GM12878 (cell line): ENCODE measurements at regions not wholly inside any gene's neighbourhood (a gene's known extent, or its start where the extent isn't known, plus 50 kb on each side); places are given as distances from the start of the nearest gene placed in this dataset.

Experiments
- ATAC-seq: fragments of 200-7000 bp; cut with Tn5 transposase; 3 replicates; pipeline ENCODE4 v1.9.1; 2020; ENCODE audit warnings: mild to moderate bottlenecking, moderate library complexity
- BruUV-seq: library from RNA; stranded (reverse); fragments of 400-500 nt; replicated peaks from 2 replicates; lab custom pipeline; 2021; lab: Mats Ljungman, UMichigan
- CTCF ChIA-PET: fragments of 300-600 bp; sonication (Branson Sonifier 250); formaldehyde crosslinking; extraction: SDS; loops from one replicate; lab custom pipeline; 2021; ENCODE audit warnings: inconsistent platforms; lab: Yijun Ruan, JAX
- POLR2A ChIA-PET: fragments of 350-600 bp; formaldehyde crosslinking; extraction: SDS; loops from one replicate; lab custom pipeline; 2021; ENCODE audit warnings: inconsistent platforms; lab: Charles Lee
- RAD21 ChIA-PET: fragments of 300-600 bp; sonication (Branson Sonifier 250); formaldehyde crosslinking; loops from one replicate; lab custom pipeline; 2023; ENCODE audit warnings: antibody characterized with exemption; ENCODE audit not compliant: unreplicated experiment; lab: Charles Lee
- SMC1A ChIA-PET: fragments of 300-600 bp; sonication (Branson Sonifier 250); formaldehyde crosslinking; loops from one replicate; lab custom pipeline; 2023; ENCODE audit not compliant: unreplicated experiment, uncharacterized antibody; lab: Charles Lee
- DNase-seq: peaks from one replicate; pipeline ENCODE4 v3.0.0-alpha.2; 2011; ENCODE audit warnings: low read depth, low spot score
- FAIRE-seq: peaks from 3 replicates; lab custom pipeline; 2011; peaks lifted over from hg19 to GRCh38; lab: Jason Lieb, UNC
- H2AFZ ChIP-seq: 2 replicates; pipeline ENCODE4 v1.6.0; 2011; ENCODE audit warnings: low read depth, low read length, control low read depth; ENCODE audit not compliant: control insufficient read depth
- H3K27ac ChIP-seq: 2 replicates; pipeline ENCODE4 v1.5.1; 2011; ENCODE audit warnings: control low read depth; ENCODE audit not compliant: control insufficient read depth, insufficient read depth
- H3K27me3 ChIP-seq, 2 experiments: replicated peaks in 1 of 2; 2 replicates each; pipeline versions ENCODE4 v1.6.0 to v1.6.1; 2011; ENCODE audit warnings: low read length in 1 of 2; ENCODE audit not compliant: control insufficient read depth in 2 of 2, insufficient read depth in 2 of 2
- H3K36me3 ChIP-seq, 2 experiments: 2 replicates each; pipeline ENCODE4 v1.5.1; 2011; ENCODE audit warnings: low read length in 1 of 2; ENCODE audit not compliant: control insufficient read depth in 2 of 2, insufficient read depth in 2 of 2
- H3K4me1 ChIP-seq: 2 replicates; pipeline ENCODE4 v1.6.1; 2011; ENCODE audit warnings: mild to moderate bottlenecking, low read length, moderate library complexity, mixed read lengths; ENCODE audit not compliant: control insufficient read depth, insufficient read depth
- H3K4me2 ChIP-seq: 2 replicates; pipeline ENCODE4 v1.6.0; 2011; ENCODE audit warnings: control low read depth; ENCODE audit not compliant: control insufficient read depth, insufficient read depth
- H3K4me3 ChIP-seq: fragments of 200-600 bp; sonication (generic); 2 replicates; pipeline ENCODE4 v1.5.1; 2016
- H3K79me2 ChIP-seq: 2 replicates; pipeline ENCODE4 v1.6.0; 2011; ENCODE audit warnings: low read length; ENCODE audit not compliant: control insufficient read depth, insufficient read depth
- H3K9ac ChIP-seq: 2 replicates; pipeline ENCODE4 v1.8.0; 2011; ENCODE audit warnings: low read length, control low read depth, mixed read lengths; ENCODE audit not compliant: control insufficient read depth, insufficient read depth
- H3K9me3 ChIP-seq: replicated peaks from 3 replicates; pipeline ENCODE4 v1.5.1; 2011; ENCODE audit warnings: mild to moderate bottlenecking, low read length; ENCODE audit not compliant: control insufficient read depth, insufficient read depth
- H4K20me1 ChIP-seq: 2 replicates; pipeline ENCODE4 v1.6.0; 2011; ENCODE audit not compliant: control insufficient read depth, insufficient read depth
- CHD1 ChIP-seq: IDR thresholded peaks from 2 replicates; pipeline ENCODE4 v1.6.1; 2012; ENCODE audit warnings: low read depth, low read length, improper control_type of control experiment
- E2F8 ChIP-seq: fragments of 450-650 bp; IDR thresholded peaks from 2 replicates; pipeline ENCODE4 v1.6.1; 2018; ENCODE audit warnings: mild to moderate bottlenecking, low read depth, moderate library complexity; ENCODE audit not compliant: partially characterized antibody
- EZH2 ChIP-seq: IDR thresholded peaks from 2 replicates; pipeline ENCODE4 v1.6.1; 2012; ENCODE audit warnings: low read depth, mild to moderate bottlenecking, control low read depth, inconsistent platforms, low read length, borderline replicate concordance; ENCODE audit not compliant: control insufficient read depth
- MTA3 ChIP-seq: IDR thresholded peaks from 2 replicates; pipeline ENCODE4 v1.6.1; 2012; ENCODE audit warnings: low read length, inconsistent platforms, borderline replicate concordance
- RAD21 ChIP-seq: IDR thresholded peaks from 2 replicates; pipeline ENCODE4 v1.6.1; 2011; ENCODE audit warnings: mild to moderate bottlenecking, low read depth, low read length, moderate library complexity; ENCODE audit not compliant: insufficient read depth
- SMC3 ChIP-seq: IDR thresholded peaks from 2 replicates; pipeline ENCODE4 v1.6.1; 2011; ENCODE audit warnings: low read length, improper control_type of control experiment, borderline replicate concordance
- SP1 ChIP-seq: IDR thresholded peaks from one replicate; pipeline ENCODE4 v1.6.1; 2011; ENCODE audit warnings: low read depth, low read length
- ZNF384 ChIP-seq: IDR thresholded peaks from 2 replicates; pipeline ENCODE4 v1.6.1; 2012; ENCODE audit warnings: low read depth, mild to moderate bottlenecking, low read length, improper control_type of control experiment, borderline replicate concordance
- WGBS: methylation state at CpG from one replicate; pipeline ENCODE4 v1.1.6; 2016; ENCODE audit warnings: low lambda C conversion rate; ENCODE audit not compliant: insufficient replicate concordance, insufficient coverage; ENCODE audit errors: missing lambda C conversion rate; 5-methylcytosine and 5-hydroxymethylcytosine counted together
- in situ Hi-C: fragments of 300-500 bp; cut with MboI; formaldehyde crosslinking; loops from 9 replicates; pipeline ENCODE4 v1.14.3; 2018; ENCODE audit warnings: mixed read lengths
- intact Hi-C: fragments of 100-400 bp; cut with micrococcal nuclease; formaldehyde crosslinking; loops from one replicate; pipeline ENCODE4 v1.14.2; 2022; ENCODE audit not compliant: unreplicated experiment
- TF ChIP-seq, protein P1 (sequence below): IDR thresholded peaks from 2 replicates; pipeline ENCODE4 v1.6.1; 2012; ENCODE audit warnings: low read length, inconsistent platforms

GRCh38 chr17:64771980-64772844 is 110.1 kb upstream of the SMURF2 start:
- Histone ChIP-seq H3K36me3 (no peaks in the 10 kb centered on the region), H3K4me1 (peaks cover 2% of the 10 kb centered on the region), H3K9ac (no peak overlapping the region), H3K79me2 (no peaks in the 10 kb centered on the region), H3K4me2 (no peak overlapping the region), H3K4me3 (no peak overlapping the region), H2AFZ (no peak overlapping the region), H3K27me3 (no peaks in the 10 kb centered on the region; a peak in 1 of 4 replicates), H3K27ac (no peak overlapping the region), H3K9me3 (no peaks in the 10 kb centered on the region), H4K20me1 (no peaks in the 10 kb centered on the region)
- POLR2A ChIA-PET = no interaction called here
- SMC1A ChIA-PET = no interaction called here
- WGBS = 66% methylated on average over 5 of the region's 5 CpGs
- ATAC-seq (no peak), FAIRE-seq (no peak), DNase-seq (no peak)
- no TSS peak for BruUV-seq
- CTCF ChIA-PET = interaction anchor here (1.2 kb wide), 1 partner anchor 352 kb away, joined by 3 read pairs; no protein-coding TSS in a partner anchor
- intact Hi-C loops (no loop called here), in situ Hi-C loops (loop anchor here (10.0 kb wide), 1 partner anchor 173 kb away; no protein-coding TSS in a partner anchor)
- RAD21 ChIA-PET = interaction anchor here (0.6 kb wide), 1 partner anchor 305 kb away, joined by 3 read pairs; no protein-coding TSS in a partner anchor
- TF ChIP-seq EZH2 (no peak), SP1 (no peak), E2F8 (no peak), RAD21 (no peak), SMC3 (no peak), CHD1 (no peak), ZNF384 (no peak), MTA3 (no peak)
- TF ChIP-seq, protein P1, sequence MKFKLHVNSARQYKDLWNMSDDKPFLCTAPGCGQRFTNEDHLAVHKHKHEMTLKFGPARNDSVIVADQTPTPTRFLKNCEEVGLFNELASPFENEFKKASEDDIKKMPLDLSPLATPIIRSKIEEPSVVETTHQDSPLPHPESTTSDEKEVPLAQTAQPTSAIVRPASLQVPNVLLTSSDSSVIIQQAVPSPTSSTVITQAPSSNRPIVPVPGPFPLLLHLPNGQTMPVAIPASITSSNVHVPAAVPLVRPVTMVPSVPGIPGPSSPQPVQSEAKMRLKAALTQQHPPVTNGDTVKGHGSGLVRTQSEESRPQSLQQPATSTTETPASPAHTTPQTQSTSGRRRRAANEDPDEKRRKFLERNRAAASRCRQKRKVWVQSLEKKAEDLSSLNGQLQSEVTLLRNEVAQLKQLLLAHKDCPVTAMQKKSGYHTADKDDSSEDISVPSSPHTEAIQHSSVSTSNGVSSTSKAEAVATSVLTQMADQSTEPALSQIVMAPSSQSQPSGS = no peak
